ENCODE measurements at regions not wholly inside any gene's neighbourhood (a gene's known extent, or its start where the extent isn't known, plus 50 kb on each side); places are given as distances from the start of the nearest gene placed in this dataset.
A peak's percentile ranks its signal among the peaks of the same experiment; 100 is the strongest.

- Histone ChIP-seq H3K4me1 (no peaks in the 10 kb centered on the region), H3K36me3 (no peaks in the 10 kb centered on the region), H3K9me3 (no peaks in the 10 kb centered on the region), H3K27me3 (replicated peaks in 1 of 7) (peaks cover 0 to 15% (median 0%) of the 10 kb centered on the region in 7 donors), H3K27ac (no peak overlapping the region), H3K4me3 (no peak overlapping the region)
- peak in 3 of 11 experiments; percentile 12 to 20 (median 19) for TF ChIP-seq CTCF (IDR thresholded peaks at IDR 0.05 in 8 of 11, conservative IDR thresholded peaks at IDR 0.05 in 3 of 11)
- no peak for TF ChIP-seq POLR2A (IDR thresholded peaks at IDR 0.05)
- DNase-seq: no peak
- intact Hi-C loops (cut with DNase I; ENCODE audit: low total_unique reads): no loop called here
- 5 to 15% (median 11%) methylated on average over 5 of the region's 5 CpGs for WGBS, 5 donors
These were observed 267.3 kb upstream of the SRRM4 start for GRCh38 chr12:118714051-118714460.

GRCh38 chr12:118714500-118714899, 266.8 kb upstream of the SRRM4 start:
- intact Hi-C loops (cut with DNase I; ENCODE audit: low total_unique reads): no loop called here
- H3K4me1 ChIP-seq: no peaks in the 10 kb centered on the region

GRCh38 chr12:118715647-118716046, 265.7 kb upstream of the SRRM4 start:
- no peaks in the 10 kb centered on the region for H3K9me3 ChIP-seq
- no peak overlapping the region for H3K27ac ChIP-seq
- no peak for DNase-seq
- no peaks in the 10 kb centered on the region for H3K4me1 ChIP-seq
- H3K4me3 ChIP-seq: no peak overlapping the region
- H3K36me3 ChIP-seq: no peaks in the 10 kb centered on the region
- WGBS, 5 donors: 74 to 84% (median 79%) methylated on average over 2 of the region's 2 CpGs
- TF ChIP-seq POLR2AphosphoS5 (IDR thresholded peaks at IDR 0.05): no peak
- TF ChIP-seq POLR2A (IDR thresholded peaks at IDR 0.05): no peak
- TF ChIP-seq CTCF (IDR thresholded peaks at IDR 0.05 in 8 of 11, conservative IDR thresholded peaks at IDR 0.05 in 3 of 11): no peak
- H3K27me3 ChIP-seq (replicated peaks in 1 of 7): peaks cover 0 to 15% (median 0%) of the 10 kb centered on the region in 7 donors
- intact Hi-C loops (cut with DNase I; ENCODE audit: low total_unique reads): no loop called here

More at GRCh38 chr12:118714500-118714899, 266.8 kb upstream of the SRRM4 start:
- Histone ChIP-seq H3K27me3 (replicated peaks in 1 of 7) (peaks cover 0 to 15% (median 0%) of the 10 kb centered on the region in 7 donors), H3K36me3 (no peaks in the 10 kb centered on the region), H3K4me3 (no peak overlapping the region), H3K9me3 (no peaks in the 10 kb centered on the region), H3K27ac (no peak overlapping the region)
- no peak for DNase-seq
- 48 to 61% (median 52%) methylated on average over 4 of the region's 4 CpGs for WGBS, 5 donors
- TF ChIP-seq CTCF (IDR thresholded peaks at IDR 0.05 in 8 of 11, conservative IDR thresholded peaks at IDR 0.05 in 3 of 11) (no peak), POLR2AphosphoS5 (IDR thresholded peaks at IDR 0.05) (no peak), POLR2A (IDR thresholded peaks at IDR 0.05) (no peak)

- 73 to 81% (median 78%) methylated on average over 11 of the region's 11 CpGs for WGBS, 5 donors
- TF ChIP-seq POLR2AphosphoS5 (IDR thresholded peaks at IDR 0.05) (no peak), POLR2A (IDR thresholded peaks at IDR 0.05) (no peak), CTCF (IDR thresholded peaks at IDR 0.05 in 8 of 11, conservative IDR thresholded peaks at IDR 0.05 in 3 of 11) (no peak)
- intact Hi-C loops (cut with DNase I; ENCODE audit: low total_unique reads): no loop called here
- no peak overlapping the region for H3K27ac ChIP-seq
- no peaks in the 10 kb centered on the region for H3K36me3 ChIP-seq
- no peaks in the 10 kb centered on the region for H3K4me1 ChIP-seq
- H3K27me3 ChIP-seq (replicated peaks in 1 of 7): no peaks in the 10 kb centered on the region
- no peak overlapping the region for H3K4me3 ChIP-seq
- no peak for DNase-seq
- peaks cover 0 to 5% (median 0%) of the 10 kb centered on the region in 8 donors for H3K9me3 ChIP-seq
These were observed 254.0 kb upstream of the SRRM4 start for GRCh38 chr12:118727196-118727978.

Data from spleen (tissue), 11 donors.